UCSD-AML1 (cell line): ENCODE measurements at regions not wholly inside any gene's neighbourhood (a gene's known extent, or its start where the extent isn't known, plus 50 kb on each side); places are given as distances from the start of the nearest gene placed in this dataset.
"Not testable (repeated sequence)": the region's sequence is repeated elsewhere in the genome, so short reads cannot be mapped to it uniquely, and the experiment has no call there.

Experiments used
- DNase-seq: peaks from one replicate; lab custom pipeline; 2025; ENCODE audit not compliant: unreplicated experiment; lab: John Stamatoyannopoulos, UW

- DNase-seq: no peak
Observed at GRCh38 chr2:72032481-72033041, 115.1 kb downstream of the CYP26B1 start.

DNA sequence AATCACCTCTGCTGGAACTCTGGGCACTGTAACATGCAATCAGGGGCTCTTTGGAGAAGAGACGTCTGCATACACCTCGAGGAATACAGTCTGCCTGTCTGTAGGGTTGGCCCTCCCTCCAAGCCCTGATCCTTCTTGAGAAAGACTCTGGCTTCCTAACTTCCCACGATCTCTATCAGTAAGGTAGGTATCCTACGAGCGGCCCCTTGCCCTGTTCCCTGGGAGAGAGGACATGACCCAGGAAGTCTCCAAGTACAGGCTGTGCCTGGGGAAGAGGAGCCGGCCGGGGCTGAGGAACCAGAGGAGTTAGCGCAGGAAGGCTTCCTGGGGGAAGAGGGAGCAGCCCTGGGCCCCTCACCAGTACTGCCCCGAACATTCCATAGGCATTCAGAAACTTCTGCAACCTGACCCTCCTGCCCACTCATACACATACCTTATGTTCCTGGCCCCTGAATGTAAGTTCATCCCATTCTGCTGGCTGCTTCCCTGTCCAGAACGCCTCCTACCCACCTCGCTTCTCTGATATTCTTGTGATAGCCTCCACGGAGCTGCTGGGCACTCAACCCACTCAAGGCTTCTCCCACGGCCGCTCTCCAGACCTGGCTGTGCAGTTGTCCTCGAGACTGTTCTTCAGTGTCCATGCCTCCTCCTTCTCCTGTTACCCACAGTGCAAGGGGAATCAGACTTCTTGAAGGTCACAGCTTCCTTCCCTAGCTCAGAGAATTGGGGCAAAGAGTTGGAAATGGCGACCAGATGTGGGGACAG is 116.1 kb downstream of the CYP26B1 start:
- no peak for DNase-seq

GRCh38 chr2:72028996-72029395 is 118.7 kb downstream of the CYP26B1 start:
- DNase-seq: no peak

DNA sequence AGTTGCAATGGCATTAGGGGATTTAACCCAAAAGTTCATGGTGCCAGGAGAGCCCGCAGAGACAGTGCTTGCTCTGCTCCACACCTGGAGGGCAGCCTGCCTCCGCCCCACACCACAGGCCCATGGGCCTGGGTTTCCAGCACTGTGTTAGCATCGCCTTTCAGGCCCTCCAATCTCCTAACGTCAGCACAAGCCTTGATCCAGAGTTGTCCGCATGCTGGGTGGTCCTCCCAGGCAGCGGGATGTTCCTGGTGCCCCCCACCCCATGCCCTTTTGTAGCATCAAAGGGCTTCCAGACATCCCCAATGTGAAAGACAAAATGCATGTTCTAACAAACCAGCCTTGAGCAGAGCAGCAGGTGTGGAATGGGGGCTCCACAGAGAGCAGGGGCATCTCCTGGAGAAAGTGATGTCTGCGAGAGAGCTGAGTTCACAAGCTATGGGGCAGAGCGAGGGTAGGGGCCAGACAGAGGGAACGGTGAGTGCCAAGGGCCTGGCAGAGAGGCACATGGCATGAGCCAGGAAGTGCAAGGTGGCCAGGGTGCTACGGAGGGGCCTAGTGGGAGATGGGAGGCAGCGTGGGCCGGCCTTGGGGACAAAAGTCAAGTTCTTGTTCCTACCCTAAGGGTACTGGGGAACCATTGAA is 119.2 kb downstream of the CYP26B1 start:
- DNase-seq: no peak

GRCh38 chr2:72027426-72028161 is 120.1 kb downstream of the CYP26B1 start:
- DNase-seq: no peak

- no peak for DNase-seq
Observed at GRCh38 chr2:72026819-72027425, 120.7 kb downstream of the CYP26B1 start.

GRCh38 chr2:72024451-72025175 is 123.0 kb downstream of the CYP26B1 start:
- no peak for DNase-seq

- no peak for DNase-seq
Observed at GRCh38 chr2:72023678-72024390, 123.8 kb downstream of the CYP26B1 start.

- DNase-seq: not testable (repeated sequence)
Observed at GRCh38 chr2:72021371-72021770, 126.3 kb downstream of the CYP26B1 start.

DNA sequence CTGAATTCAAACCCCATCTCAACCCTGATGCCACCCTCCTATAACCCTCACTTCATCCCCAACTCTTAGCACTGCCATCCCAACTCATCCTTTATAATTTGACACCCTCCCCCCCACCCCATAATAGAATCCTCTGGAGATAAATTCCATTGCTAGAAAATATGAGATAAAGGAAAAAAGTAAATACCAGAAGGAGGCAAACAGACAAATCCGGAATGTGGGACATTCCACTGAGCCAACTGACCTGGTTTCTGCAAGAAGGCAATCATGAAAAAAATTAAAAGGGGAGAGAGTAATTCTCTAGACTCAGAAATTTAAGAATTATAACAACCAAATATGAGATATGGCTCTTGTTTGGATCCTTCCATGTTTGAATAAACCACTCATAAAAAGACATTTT is 132.4 kb downstream of the CYP26B1 start:
- DNase-seq: no peak

DNA sequence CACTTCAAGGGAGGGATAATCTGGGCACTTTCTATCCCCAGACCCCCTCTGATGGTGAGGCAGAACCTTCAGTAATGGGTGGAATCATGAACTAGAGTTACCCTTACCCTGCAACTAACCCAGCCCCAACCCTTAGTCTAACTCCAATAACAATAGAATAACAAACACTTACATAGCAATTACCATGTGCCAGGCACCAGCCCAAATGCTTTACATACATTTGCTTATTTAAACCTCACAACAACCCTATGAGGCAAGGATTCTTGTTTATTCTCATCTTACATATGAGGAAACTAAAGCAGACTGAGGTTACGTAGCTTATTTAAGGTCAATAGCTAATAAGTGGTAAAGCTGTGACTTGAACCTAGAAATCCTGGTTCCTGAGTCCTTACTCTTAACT is 132.8 kb downstream of the CYP26B1 start:
- DNase-seq: no peak

DNA sequence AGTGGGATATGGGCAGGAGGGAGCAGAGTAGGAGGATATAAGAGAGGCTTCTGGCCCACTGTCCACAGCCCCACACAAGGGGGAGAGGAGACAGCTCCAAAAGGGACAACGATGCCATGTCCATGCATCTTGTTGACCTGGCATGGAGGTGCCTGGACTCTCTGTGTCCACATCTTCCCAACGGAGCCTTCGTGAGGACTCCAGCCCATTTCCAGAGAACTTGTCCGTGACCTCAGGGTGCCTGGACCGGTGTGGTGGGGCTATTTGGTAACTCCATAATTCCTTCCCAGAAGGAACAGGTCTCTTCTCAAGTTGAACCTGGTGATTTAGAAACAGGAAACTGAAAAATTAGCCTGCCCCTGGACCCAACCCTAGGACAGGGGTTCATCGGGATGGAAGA is 133.9 kb downstream of the CYP26B1 start:
- DNase-seq: no peak

DNA sequence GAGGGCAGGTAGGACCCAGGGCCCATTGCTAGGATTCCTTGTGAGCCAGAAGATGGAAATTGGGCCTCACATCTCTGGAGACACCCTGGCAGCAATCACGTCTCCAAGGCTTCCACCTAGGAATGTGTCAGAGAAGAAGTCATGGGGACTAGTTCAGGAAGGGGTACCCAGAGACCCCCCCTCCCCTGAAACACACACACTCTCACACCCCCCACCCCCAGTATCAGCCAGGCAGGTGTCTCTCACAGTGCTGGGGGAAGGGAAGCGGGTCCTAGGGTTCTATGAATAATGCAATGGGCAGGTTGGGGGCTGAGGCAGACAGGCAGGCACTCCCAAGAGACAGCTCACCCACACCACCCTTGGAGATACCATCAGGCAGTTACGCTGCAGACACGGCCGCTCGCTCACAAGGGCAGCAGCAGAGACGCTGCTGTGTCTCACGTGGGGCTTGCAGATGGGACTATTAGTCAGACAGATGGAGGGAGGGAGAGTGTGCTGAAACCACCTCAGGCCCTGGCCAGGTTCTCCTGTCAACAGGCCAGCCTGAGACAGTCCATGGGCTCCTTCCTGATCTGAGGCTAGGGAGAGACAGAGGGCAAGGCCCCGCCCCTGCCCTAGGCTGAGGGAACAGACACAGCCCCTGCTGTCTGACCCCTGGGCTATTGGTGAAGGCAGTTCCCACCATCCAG is 134.6 kb downstream of the CYP26B1 start:
- DNase-seq: no peak

GRCh38 chr2:72011791-72012190 is 135.9 kb downstream of the CYP26B1 start:
- no peak for DNase-seq

- DNase-seq: no peak
Observed at GRCh38 chr2:72011370-72011689, 136.3 kb downstream of the CYP26B1 start.

DNA sequence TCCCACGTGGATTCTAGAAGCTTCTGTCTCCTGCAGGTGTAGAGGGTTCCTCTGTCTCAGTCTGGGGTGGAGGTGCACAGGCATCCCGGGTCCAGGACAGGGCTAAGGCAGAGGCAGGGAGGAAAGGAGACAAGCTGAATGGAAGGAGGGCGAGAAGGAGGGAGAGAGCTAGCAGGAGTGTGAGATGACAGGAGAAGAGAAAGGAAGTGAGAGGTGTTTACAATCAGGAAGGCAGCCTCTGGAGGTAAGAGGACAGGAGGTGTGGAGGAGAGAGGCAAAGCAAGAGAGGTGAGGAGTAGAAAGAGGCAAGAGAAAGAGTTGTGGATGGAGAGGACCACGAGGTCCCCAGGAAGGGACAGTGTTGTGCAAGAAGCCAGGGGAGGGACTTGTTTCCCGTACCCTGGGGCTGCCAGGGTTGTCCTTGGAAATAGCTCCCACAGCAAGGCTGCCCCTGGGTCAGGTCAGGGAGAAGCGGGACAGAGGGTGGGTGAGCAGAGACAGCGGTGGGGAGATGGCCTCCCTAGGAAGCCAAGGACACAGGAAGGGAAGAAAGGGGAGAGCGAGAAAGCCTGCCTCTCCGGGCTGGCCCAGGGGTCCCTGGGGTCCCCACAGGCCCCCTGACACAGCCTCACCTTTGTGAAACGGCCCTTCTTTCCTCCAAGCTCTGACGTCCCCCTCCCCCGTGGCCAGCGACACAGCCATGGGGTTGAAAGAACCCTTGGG is 136.9 kb downstream of the CYP26B1 start:
- DNase-seq: no peak

GRCh38 chr2:72008608-72009007 is 139.1 kb downstream of the CYP26B1 start:
- no peak for DNase-seq

DNA sequence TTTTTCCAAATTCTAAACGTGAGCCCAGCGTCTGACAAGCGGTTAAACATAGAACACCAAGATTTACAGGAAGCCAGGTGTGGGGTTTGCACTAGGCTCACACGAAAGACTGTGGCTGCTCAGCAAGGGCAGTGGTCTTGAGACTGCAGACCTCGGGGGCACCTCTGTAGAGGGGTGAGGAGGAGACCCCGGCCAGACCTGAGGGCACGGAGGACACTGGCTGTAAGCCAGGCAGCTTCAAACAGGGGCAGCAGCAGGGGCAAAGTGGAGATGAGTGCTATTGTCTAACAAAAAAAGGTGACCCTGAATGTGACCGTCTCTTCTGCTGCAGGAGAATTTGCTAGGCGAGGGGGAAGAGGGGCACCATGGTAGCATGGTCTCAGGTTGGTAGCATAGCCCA is 140.3 kb downstream of the CYP26B1 start:
- DNase-seq: no peak

GRCh38 chr2:72006188-72006736 is 141.4 kb downstream of the CYP26B1 start:
- no peak for DNase-seq
